Bronchial epithelial cell (primary cell): ENCODE measurements at regions not wholly inside any gene's neighbourhood (a gene's known extent, or its start where the extent isn't known, plus 50 kb on each side); places are given as distances from the start of the nearest gene placed in this dataset.
"Not testable (repeated sequence)": the region's sequence is repeated elsewhere in the genome, so short reads cannot be mapped to it uniquely, and the experiment has no call there.

ENCODE experiments used
- DNase-seq: peaks from one replicate; pipeline ENCODE4 v3.0.0-alpha.2; 2010; ENCODE audit warnings: low read depth
- FAIRE-seq: peaks from 2 replicates; lab custom pipeline; 2011; peaks lifted over from hg19 to GRCh38; lab: Jason Lieb, UNC
- H3K27me3 ChIP-seq: 2 replicates; pipeline ENCODE4 v1.5.1; 2011; ENCODE audit warnings: low read length; ENCODE audit not compliant: control insufficient read depth, insufficient read depth
- H3K36me3 ChIP-seq: 2 replicates; pipeline ENCODE4 v1.5.1; 2011; ENCODE audit warnings: low read length; ENCODE audit not compliant: control insufficient read depth, insufficient read depth
- H3K4me3 ChIP-seq: 2 replicates; pipeline ENCODE4 v1.5.1; 2011; ENCODE audit warnings: mild to moderate bottlenecking, low read depth, low read length, control low read depth
- TF ChIP-seq, protein P1 (sequence below): IDR thresholded peaks from 2 replicates; pipeline ENCODE4 v1.5.1; 2011; ENCODE audit warnings: mild to moderate bottlenecking, moderate library complexity, low read length, control low read depth, inconsistent platforms; ENCODE audit not compliant: insufficient read depth, severe bottlenecking

- TF ChIP-seq, protein P1, sequence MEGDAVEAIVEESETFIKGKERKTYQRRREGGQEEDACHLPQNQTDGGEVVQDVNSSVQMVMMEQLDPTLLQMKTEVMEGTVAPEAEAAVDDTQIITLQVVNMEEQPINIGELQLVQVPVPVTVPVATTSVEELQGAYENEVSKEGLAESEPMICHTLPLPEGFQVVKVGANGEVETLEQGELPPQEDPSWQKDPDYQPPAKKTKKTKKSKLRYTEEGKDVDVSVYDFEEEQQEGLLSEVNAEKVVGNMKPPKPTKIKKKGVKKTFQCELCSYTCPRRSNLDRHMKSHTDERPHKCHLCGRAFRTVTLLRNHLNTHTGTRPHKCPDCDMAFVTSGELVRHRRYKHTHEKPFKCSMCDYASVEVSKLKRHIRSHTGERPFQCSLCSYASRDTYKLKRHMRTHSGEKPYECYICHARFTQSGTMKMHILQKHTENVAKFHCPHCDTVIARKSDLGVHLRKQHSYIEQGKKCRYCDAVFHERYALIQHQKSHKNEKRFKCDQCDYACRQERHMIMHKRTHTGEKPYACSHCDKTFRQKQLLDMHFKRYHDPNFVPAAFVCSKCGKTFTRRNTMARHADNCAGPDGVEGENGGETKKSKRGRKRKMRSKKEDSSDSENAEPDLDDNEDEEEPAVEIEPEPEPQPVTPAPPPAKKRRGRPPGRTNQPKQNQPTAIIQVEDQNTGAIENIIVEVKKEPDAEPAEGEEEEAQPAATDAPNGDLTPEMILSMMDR = no peak
- no peaks in the 10 kb centered on the region for H3K36me3 ChIP-seq
- FAIRE-seq (no peak), DNase-seq (no peak)
- H3K4me3 ChIP-seq = no peak overlapping the region
- no peaks in the 10 kb centered on the region for H3K27me3 ChIP-seq
These were observed 60.4 kb upstream of the KCNAB1 start for GRCh38 chr3:156059950-156060501.

GRCh38 chr3:156068151-156068550 is 52.2 kb upstream of the KCNAB1 start:
- not testable (repeated sequence) for FAIRE-seq, H3K36me3 ChIP-seq

DNA sequence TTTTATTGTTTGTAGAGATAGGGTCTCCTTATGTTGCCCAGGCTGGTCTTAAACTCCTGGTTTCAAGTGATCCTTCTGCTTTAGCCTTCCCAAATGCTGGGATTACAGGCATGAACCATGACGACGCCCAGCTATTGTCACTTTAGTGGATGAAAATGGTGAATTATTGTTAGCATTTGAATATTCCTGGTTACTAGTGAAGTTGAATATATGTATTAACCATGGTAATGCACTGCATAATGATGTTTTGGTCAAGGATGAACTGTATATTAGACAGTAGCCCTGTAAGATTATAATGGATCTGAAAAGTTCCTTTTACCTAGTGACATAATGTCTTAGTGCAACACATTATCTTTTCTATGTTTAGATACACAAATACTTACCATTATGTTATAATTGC is 50.4 kb upstream of the KCNAB1 start:
- H3K36me3 ChIP-seq = no peaks in the 10 kb centered on the region
- DNase-seq (no peak), FAIRE-seq (no peak)
- no peak overlapping the region for H3K4me3 ChIP-seq
- TF ChIP-seq, protein P1 = no peak
- H3K27me3 ChIP-seq = peaks cover 2% of the 10 kb centered on the region

More at GRCh38 chr3:156068151-156068550, 52.2 kb upstream of the KCNAB1 start:
- DNase-seq, H3K4me3 ChIP-seq, H3K27me3 ChIP-seq: not testable (repeated sequence)
